AG10803 (cell line): ENCODE measurements at regions not wholly inside any gene's neighbourhood (a gene's known extent, or its start where the extent isn't known, plus 50 kb on each side); places are given as distances from the start of the nearest gene placed in this dataset.
A peak's percentile ranks its signal among the peaks of the same experiment; 100 is the strongest.

Experiments
- DNase-seq: peaks from one replicate; pipeline ENCODE4 v3.0.0; 2010; ENCODE audit warnings: low read depth
- H3K4me3 ChIP-seq: 2 replicates; pipeline ENCODE4 v1.5.1; 2011; ENCODE audit warnings: mild to moderate bottlenecking, low read length, control low read depth
- CTCF ChIP-seq: conservative IDR thresholded peaks from 2 replicates; pipeline ENCODE4 v1.5.1; 2011; ENCODE audit warnings: mild to moderate bottlenecking, low read length, control low read depth, inconsistent platforms

DNA sequence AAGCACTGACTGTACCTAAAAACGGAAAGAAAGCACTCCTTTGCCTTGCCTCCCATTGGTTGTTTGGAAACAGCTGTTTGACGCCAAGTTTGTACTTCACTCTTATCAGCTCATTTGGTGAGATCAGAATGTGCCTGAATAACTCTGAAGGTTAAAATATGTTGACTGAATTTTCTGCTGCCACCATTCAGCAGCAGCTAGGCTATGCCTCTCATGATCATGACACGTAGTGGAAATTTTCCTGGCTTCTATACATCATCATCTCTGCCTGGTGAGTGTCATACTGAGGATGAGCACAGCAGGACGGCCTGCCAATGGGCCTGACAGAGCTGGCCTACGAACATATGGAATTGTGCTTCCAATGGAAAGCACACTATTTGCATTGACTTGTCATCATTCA lies 704.9 kb upstream of the CITED2 start:
- no peak for TF ChIP-seq CTCF

GRCh38 chr6:140078561-140079125 lies 704.2 kb upstream of the CITED2 start:
- H3K4me3 ChIP-seq, result no peak overlapping the region
- no peak for TF ChIP-seq CTCF
- peak; percentile 99 for DNase-seq

More for the DNA sequence above, 704.9 kb upstream of the CITED2 start:
- peak; percentile 23 for DNase-seq
- no peak overlapping the region for H3K4me3 ChIP-seq

DNA sequence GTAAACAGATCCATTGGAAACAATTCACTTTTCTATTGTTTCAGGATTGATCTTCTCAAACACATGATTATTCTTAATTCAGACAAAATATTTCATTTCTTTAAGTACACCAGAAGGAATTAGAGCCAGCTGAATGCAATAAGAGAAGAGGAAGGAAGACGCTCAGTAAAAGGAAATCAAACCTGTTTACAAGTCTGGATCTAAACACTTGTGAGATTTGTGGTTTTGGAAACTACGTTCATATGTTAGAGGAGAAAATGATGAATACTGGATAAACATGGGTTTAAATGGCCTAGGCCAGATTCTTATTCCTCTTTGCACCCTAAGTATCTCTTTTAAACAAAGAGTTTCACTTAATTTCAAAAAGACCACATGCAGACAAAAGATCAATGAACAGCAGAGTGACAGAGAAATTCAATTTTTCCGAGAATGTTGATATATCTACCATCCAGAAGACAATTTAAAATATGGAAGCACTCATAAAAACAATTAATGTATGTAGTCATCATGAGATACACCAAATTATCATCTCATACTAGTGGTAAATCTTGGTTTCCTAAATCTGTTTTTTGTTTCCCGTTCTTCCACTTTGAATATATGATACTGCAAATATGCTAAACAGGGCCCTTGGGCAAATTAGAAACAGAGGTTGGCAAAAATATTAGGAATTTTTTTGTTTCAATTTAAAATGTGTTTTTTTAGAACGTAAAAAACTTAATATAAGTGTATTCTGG lies 703.5 kb upstream of the CITED2 start:
- peak; percentile 59 for DNase-seq
- H3K4me3 ChIP-seq, result no peak overlapping the region
- TF ChIP-seq CTCF, result no peak

DNA sequence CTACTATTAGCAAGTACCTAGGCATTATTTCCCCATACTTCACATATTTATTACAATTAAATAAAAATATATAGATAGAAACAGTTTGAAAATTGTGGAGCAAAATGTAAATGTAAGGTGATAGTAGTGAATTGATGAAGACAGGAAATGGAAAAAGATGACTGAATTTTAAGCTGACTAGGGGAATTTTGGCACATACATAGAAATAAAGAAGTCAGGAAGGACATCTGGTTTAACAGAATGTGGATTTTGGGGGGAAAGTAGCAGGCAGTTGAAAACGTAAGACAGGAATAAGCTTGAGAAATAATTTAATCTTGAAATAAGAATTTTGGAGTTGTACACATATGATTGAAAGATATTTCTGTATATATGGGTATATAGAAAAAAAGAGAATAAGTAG lies 701.7 kb upstream of the CITED2 start:
- H3K4me3 ChIP-seq, result no peak overlapping the region
- no peak for TF ChIP-seq CTCF
- no peak for DNase-seq

GRCh38 chr6:140073456-140073855 lies 699.0 kb upstream of the CITED2 start:
- H3K4me3 ChIP-seq, result no peak overlapping the region
- no peak for TF ChIP-seq CTCF
- peak; percentile 67 for DNase-seq

GRCh38 chr6:140071601-140072062 lies 697.2 kb upstream of the CITED2 start:
- peak; percentile 96 for DNase-seq
- H3K4me3 ChIP-seq, result no peak overlapping the region
- no peak for TF ChIP-seq CTCF

- no peak overlapping the region for H3K4me3 ChIP-seq
- peak; percentile 93 for DNase-seq
- no peak for TF ChIP-seq CTCF
Observed at GRCh38 chr6:140070846-140071473, 696.5 kb upstream of the CITED2 start.
